ENCODE measurements at regions not wholly inside any gene's neighbourhood (a gene's known extent, or its start where the extent isn't known, plus 50 kb on each side); places are given as distances from the start of the nearest gene placed in this dataset.

GRCh38 chr1:117812869-117813511 is 116.4 kb downstream of the GDAP2 start:
- DNase-seq, result no peak
